ENCODE measurements at regions not wholly inside any gene's neighbourhood (a gene's known extent, or its start where the extent isn't known, plus 50 kb on each side); places are given as distances from the start of the nearest gene placed in this dataset.

GRCh38 chr12:25793196-25793595 lies 165.3 kb upstream of the RASSF8 start:
- H3K9me3 Mint-ChIP-seq = no peaks in the 10 kb centered on the region
- no peaks in the 10 kb centered on the region for H3K27me3 Mint-ChIP-seq (ENCODE audit: low read depth)
- H3K36me3 Mint-ChIP-seq (ENCODE audit: insufficient read depth in 1 of 3, low read depth in 3 of 3) = no peaks in the 10 kb centered on the region
- H3K4me1 Mint-ChIP-seq = peaks cover 14 to 15% of the 10 kb centered on the region in 2 experiments
- Histone ChIP-seq H2BK20ac (ENCODE audit: low read depth, low read length, poor library complexity, severe bottlenecking) (no peak overlapping the region), H4K5ac (ENCODE audit: insufficient read length, low read depth, low read length) (no peak overlapping the region), H4K91ac (ENCODE audit: insufficient read length, low read depth, low read length) (no peak overlapping the region), H3K14ac (ENCODE audit: insufficient read depth, low read length) (no peak overlapping the region), H3K23ac (ENCODE audit: insufficient read length, low read depth, low read length) (no peak overlapping the region), H3K79me1 (ENCODE audit: insufficient read depth, low read depth, low read length, poor library complexity, severe bottlenecking) (no peaks in the 10 kb centered on the region), H2BK12ac (ENCODE audit: insufficient read length, low read depth, low read length) (no peak overlapping the region), H3T11ph (ENCODE audit: low read length) (no peak overlapping the region), H3K4me2 (ENCODE audit: insufficient read depth, insufficient read length, low read length) (no peak overlapping the region), H2BK5ac (ENCODE audit: insufficient read length, low read length) (no peak overlapping the region), H2BK15ac (ENCODE audit: low read depth, low read length) (no peak overlapping the region), H4K8ac (replicated peaks; ENCODE audit: insufficient read length, low read depth, low read length) (no peak overlapping the region), H3K4ac (ENCODE audit: low read depth, low read length) (no peak overlapping the region), H3K4me1 (ENCODE audit: insufficient read depth, low read length) (peaks cover 2% of the 10 kb centered on the region; the same call in 1 of the 2 replicates), H3K79me2 (ENCODE audit: insufficient read depth, low read length) (no peaks in the 10 kb centered on the region), H4K20me1 (ENCODE audit: control insufficient read depth, insufficient read depth, insufficient read length) (no peaks in the 10 kb centered on the region), H3K56ac (ENCODE audit: insufficient read length, low read depth, low read length) (no peak overlapping the region), H3K23me2 (ENCODE audit: insufficient read length, low read depth, low read length, poor library complexity, severe bottlenecking) (no peaks in the 10 kb centered on the region), H3K27ac (ENCODE audit: insufficient read length, low read depth, low read length) (no peak overlapping the region), H2AFZ (ENCODE audit: low read length) (no peak overlapping the region), H3K9me3 (ENCODE audit: control insufficient read depth, low read depth, low read length) (no peaks in the 10 kb centered on the region), H3K18ac (ENCODE audit: insufficient read length, low read depth, low read length) (no peak overlapping the region), H2AK5ac (ENCODE audit: insufficient read length, low read length) (no peak overlapping the region), H2BK120ac (ENCODE audit: low read depth, low read length, poor library complexity, severe bottlenecking) (no peak overlapping the region), H3K27me3 (ENCODE audit: insufficient read depth, low read length) (no peaks in the 10 kb centered on the region), H3K9ac (ENCODE audit: extremely low read depth, insufficient read length, low read length) (no peak overlapping the region)
- no peak overlapping the region for H3K27ac Mint-ChIP-seq
- DNase-seq = no peak
- no peak for TF ChIP-seq CTCF (conservative IDR thresholded peaks at IDR 0.05)
- WGBS (ENCODE audit: extremely low coverage, insufficient read length, low lambda C conversion rate) = no CpG with 5 or more reads among the region's 3 CpGs
- H3K4me3 Mint-ChIP-seq = no peak overlapping the region
